ENCODE measurements at regions not wholly inside any gene's neighbourhood (a gene's known extent, or its start where the extent isn't known, plus 50 kb on each side); places are given as distances from the start of the nearest gene placed in this dataset.

DNA sequence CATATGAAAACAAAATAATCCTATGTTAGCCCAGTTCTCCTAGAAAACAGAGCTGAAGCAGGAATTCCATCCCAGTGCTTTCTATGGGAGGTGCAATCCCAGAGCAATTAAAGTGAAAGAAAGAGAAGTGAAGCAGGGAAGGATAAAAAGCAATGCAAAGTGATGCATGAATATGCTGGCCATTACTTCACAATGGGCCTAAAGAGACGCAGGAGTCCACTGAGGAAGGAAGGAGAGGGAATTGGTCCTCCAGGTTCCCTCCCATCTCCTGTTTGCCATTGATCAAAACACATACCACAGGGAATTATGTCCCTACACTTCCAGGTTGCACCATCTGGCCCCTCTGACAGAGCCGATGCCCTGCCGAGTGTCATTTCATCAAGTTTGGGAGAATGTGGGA, 392.2 kb upstream of the NFE2L3 start:
- TF ChIP-seq SPI1 (IDR thresholded peaks at IDR 0.05; ENCODE audit: low read depth, low read length) (no peak), POLR2A (IDR thresholded peaks at IDR 0.05; ENCODE audit: low read depth, low read length) (no peak), POU2F2 (IDR thresholded peaks at IDR 0.05; ENCODE audit: low read depth, low read length) (no peak), PAX5 (IDR thresholded peaks at IDR 0.05; ENCODE audit: insufficient read depth, low read length, severe bottlenecking) (no peak), TAF1 (IDR thresholded peaks at IDR 0.05; ENCODE audit: low read depth, low read length) (no peak), POLR2AphosphoS5 (IDR thresholded peaks at IDR 0.05; ENCODE audit: low read depth, low read length) (no peak)
- FAIRE-seq (no peak), DNase-seq (ENCODE audit: insufficient read length, low spot score) (no peak)

DNA sequence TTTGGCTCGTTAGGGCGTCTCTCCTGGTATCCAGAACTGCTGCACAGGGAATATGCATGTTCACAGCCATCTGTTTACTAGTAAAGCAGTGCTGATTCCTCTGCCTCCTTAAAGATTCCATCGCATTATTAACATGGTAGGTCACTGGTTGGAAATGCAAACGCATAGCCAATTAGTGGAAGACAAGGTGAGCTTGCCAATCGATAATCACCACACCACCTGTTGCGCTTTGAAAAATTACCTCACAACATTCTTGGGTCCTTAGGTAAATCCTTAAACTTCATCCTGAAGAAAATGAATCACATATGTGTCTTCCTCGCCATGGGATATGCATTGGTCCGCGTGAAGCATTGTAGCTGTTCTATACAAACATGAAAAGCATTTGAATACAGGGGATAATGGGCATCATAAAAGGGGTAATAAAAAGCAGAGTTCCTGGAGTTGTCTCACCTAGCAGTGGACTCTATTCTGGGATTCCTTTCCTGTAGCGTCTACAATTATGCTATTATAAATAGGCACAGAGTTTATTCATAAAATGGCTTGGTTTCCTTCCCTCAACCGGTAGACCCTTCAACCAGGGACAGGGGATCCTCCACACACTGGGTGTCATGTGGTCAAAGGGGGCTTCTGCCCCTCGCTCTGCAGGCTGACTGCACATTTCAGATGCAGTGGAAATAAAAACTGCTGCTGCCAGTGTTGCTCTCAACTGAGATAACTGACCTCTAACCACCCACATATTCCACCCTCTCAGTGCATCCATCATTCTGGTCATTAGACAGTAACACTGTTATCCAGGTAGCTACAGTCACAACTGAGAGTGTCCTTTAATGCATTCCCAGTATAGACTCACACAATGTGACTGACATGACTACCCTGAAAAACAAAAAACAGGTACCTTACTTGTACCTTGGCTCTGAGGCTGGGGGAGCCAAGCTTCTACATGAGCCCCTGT, 389.2 kb upstream of the NFE2L3 start:
- TF ChIP-seq POLR2A (IDR thresholded peaks at IDR 0.05; ENCODE audit: low read depth, low read length): no peak
- no peak for TF ChIP-seq TAF1 (IDR thresholded peaks at IDR 0.05; ENCODE audit: low read depth, low read length)
- no peak for TF ChIP-seq SPI1 (IDR thresholded peaks at IDR 0.05; ENCODE audit: low read depth, low read length)
- TF ChIP-seq PAX5 (IDR thresholded peaks at IDR 0.05; ENCODE audit: insufficient read depth, low read length, severe bottlenecking): no peak
- no peak for TF ChIP-seq POLR2AphosphoS5 (IDR thresholded peaks at IDR 0.05; ENCODE audit: low read depth, low read length)
- TF ChIP-seq POU2F2 (IDR thresholded peaks at IDR 0.05; ENCODE audit: low read depth, low read length): no peak
- DNase-seq (ENCODE audit: insufficient read length, low spot score): no peak
- FAIRE-seq: no peak

DNA sequence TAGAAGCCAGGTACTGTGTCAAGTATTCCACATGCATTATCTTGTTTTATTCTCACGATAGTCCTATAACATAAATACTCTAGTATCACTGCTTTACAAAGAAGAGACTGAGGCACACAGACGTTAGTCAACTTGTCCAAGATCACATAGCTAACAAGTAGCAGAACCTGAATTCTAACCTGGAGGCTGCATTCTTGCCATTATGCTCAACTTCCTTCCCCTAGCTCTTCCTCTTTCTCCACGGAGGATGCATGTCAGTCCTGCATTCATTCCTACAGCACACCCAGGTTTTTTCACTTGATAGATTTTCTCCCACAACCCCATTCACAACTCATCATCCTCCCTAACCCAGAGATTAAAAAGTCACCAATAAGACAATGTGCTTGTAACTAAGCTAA, 388.5 kb upstream of the NFE2L3 start:
- DNase-seq (ENCODE audit: insufficient read length, low spot score) (no peak), FAIRE-seq (no peak)
- TF ChIP-seq POU2F2 (IDR thresholded peaks at IDR 0.05; ENCODE audit: low read depth, low read length) (no peak), POLR2A (IDR thresholded peaks at IDR 0.05; ENCODE audit: low read depth, low read length) (no peak), POLR2AphosphoS5 (IDR thresholded peaks at IDR 0.05; ENCODE audit: low read depth, low read length) (no peak), SPI1 (IDR thresholded peaks at IDR 0.05; ENCODE audit: low read depth, low read length) (no peak), TAF1 (IDR thresholded peaks at IDR 0.05; ENCODE audit: low read depth, low read length) (no peak), PAX5 (IDR thresholded peaks at IDR 0.05; ENCODE audit: insufficient read depth, low read length, severe bottlenecking) (no peak)

DNA sequence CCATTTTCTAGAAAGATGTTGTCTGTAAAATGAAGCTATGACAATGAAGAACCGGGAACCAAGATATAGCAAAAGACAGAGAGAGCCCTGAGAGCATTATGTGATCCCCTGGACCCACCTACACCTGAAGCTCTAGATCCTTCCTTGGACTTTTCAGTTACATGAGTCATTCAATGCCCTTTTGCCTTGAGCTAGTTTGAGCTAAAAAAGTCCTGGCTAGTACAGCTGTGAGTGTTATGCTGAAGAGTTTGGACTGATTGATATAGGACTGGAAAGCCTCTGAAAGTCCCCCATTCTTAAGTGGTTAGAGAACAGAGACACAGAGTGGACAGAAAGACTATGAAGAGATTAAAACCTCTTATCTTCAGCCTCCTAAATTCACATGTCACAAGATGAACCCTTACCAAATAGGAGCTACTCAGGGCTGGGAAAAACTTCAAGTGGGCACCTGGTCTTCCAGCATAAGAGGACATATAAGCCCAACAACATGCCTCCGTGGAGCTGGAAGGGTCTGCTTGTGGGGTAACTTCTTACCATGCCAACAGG, 386.8 kb upstream of the NFE2L3 start:
- no peak for TF ChIP-seq SPI1 (IDR thresholded peaks at IDR 0.05; ENCODE audit: low read depth, low read length)
- TF ChIP-seq POLR2AphosphoS5 (IDR thresholded peaks at IDR 0.05; ENCODE audit: low read depth, low read length): no peak
- no peak for TF ChIP-seq POU2F2 (IDR thresholded peaks at IDR 0.05; ENCODE audit: low read depth, low read length)
- FAIRE-seq: no peak

DNA sequence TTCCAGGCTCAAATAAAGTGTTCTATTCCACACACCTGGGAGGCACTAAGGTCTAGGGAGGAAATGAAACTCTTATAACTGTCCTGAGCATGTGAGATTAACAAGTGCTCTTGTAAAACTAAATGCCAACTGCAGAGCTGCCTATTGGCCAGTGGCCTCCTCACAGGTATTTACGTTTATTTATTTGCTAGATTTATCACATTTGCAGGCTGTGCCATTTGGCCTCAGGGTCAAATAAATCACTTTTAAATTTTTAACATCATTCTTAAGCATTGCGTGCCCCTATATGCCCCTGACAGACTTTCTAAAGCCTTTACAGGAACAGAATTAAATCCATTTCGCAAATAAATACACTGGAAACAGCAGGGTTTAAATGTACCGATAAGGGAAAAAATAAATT, 381.8 kb upstream of the NFE2L3 start:
- FAIRE-seq: no peak

More for the DNA sequence above, 386.8 kb upstream of the NFE2L3 start:
- DNase-seq (ENCODE audit: insufficient read length, low spot score): no peak

DNA sequence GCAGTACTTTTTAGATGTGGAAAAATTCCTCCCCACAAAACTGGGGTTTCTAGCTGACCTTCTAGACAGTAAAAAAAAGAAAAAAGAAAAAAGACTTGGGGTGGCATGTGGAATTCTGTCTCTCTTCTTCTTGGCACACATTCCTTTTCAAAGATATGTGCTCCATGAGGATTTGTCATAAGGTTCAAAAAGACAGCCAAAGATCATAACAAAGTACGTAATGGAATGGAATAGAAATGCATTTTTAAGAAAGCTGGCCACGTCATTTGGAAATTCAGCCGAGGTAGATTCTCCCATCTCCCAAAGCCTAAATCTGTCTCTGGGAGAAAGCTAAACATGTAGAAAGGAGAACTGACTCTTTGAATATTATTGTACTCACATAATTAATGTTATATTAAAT, 381.3 kb upstream of the NFE2L3 start:
- FAIRE-seq (no peak), DNase-seq (ENCODE audit: insufficient read length, low spot score) (no peak)
- no peak for TF ChIP-seq SPI1 (IDR thresholded peaks at IDR 0.05; ENCODE audit: low read depth, low read length)
- TF ChIP-seq POLR2AphosphoS5 (IDR thresholded peaks at IDR 0.05; ENCODE audit: low read depth, low read length): no peak
- no peak for TF ChIP-seq TAF1 (IDR thresholded peaks at IDR 0.05; ENCODE audit: low read depth, low read length)
- TF ChIP-seq POLR2A (IDR thresholded peaks at IDR 0.05; ENCODE audit: low read depth, low read length): no peak
- no peak for TF ChIP-seq PAX5 (IDR thresholded peaks at IDR 0.05; ENCODE audit: insufficient read depth, low read length, severe bottlenecking)
- TF ChIP-seq POU2F2 (IDR thresholded peaks at IDR 0.05; ENCODE audit: low read depth, low read length): no peak

More for the DNA sequence above, 381.8 kb upstream of the NFE2L3 start:
- TF ChIP-seq TAF1 (IDR thresholded peaks at IDR 0.05; ENCODE audit: low read depth, low read length) (no peak), POLR2A (IDR thresholded peaks at IDR 0.05; ENCODE audit: low read depth, low read length) (no peak), SPI1 (IDR thresholded peaks at IDR 0.05; ENCODE audit: low read depth, low read length) (no peak), POU2F2 (IDR thresholded peaks at IDR 0.05; ENCODE audit: low read depth, low read length) (no peak), POLR2AphosphoS5 (IDR thresholded peaks at IDR 0.05; ENCODE audit: low read depth, low read length) (no peak), PAX5 (IDR thresholded peaks at IDR 0.05; ENCODE audit: insufficient read depth, low read length, severe bottlenecking) (no peak)
- no peak for DNase-seq (ENCODE audit: insufficient read length, low spot score)

DNA sequence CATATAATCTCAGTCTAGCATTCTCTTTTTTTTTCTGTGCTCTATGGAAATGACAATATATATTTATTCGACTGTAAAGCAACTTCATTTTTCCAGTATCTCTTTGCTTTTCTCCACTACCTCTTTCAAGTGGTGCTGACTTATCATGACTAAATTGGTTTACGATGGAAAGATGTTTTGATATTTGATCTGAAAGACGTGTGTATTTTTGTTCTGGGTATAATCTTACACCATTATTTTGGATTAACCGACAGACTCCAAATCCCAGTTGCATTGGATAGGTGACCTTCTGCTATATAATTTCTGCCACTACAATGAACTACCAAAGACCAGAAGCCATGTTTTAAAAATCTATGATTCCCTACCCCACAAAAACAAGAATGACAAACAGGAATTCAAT, 380.5 kb upstream of the NFE2L3 start:
- no peak for TF ChIP-seq POU2F2 (IDR thresholded peaks at IDR 0.05; ENCODE audit: low read depth, low read length)
- TF ChIP-seq POLR2AphosphoS5 (IDR thresholded peaks at IDR 0.05; ENCODE audit: low read depth, low read length): no peak
- no peak for TF ChIP-seq POLR2A (IDR thresholded peaks at IDR 0.05; ENCODE audit: low read depth, low read length)
- no peak for TF ChIP-seq TAF1 (IDR thresholded peaks at IDR 0.05; ENCODE audit: low read depth, low read length)
- no peak for TF ChIP-seq PAX5 (IDR thresholded peaks at IDR 0.05; ENCODE audit: insufficient read depth, low read length, severe bottlenecking)
- TF ChIP-seq SPI1 (IDR thresholded peaks at IDR 0.05; ENCODE audit: low read depth, low read length): no peak
- FAIRE-seq (no peak), DNase-seq (ENCODE audit: insufficient read length, low spot score) (no peak)

DNA sequence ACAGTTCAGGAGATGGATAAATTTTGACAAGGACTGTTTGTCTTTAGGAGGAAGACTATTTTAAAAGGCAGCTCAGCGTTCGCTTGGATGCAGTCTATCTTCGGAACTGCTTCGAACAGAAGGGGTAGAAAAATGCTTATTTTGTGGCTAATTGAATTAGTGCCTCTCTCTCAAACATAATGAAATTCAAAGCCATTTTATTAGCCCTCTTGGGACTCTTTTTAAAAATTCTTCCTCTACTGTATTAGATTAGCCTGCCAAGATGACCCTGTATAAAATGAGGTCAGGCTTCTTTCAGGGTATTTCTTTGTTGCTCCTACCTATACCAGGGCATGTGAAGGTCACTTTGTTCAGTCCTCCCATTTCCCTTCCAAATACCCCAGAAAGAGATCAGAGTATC, 379.2 kb upstream of the NFE2L3 start:
- DNase-seq (ENCODE audit: insufficient read length, low spot score) (no peak), FAIRE-seq (no peak)
- no peak for TF ChIP-seq PAX5 (IDR thresholded peaks at IDR 0.05; ENCODE audit: insufficient read depth, low read length, severe bottlenecking)
- TF ChIP-seq POLR2AphosphoS5 (IDR thresholded peaks at IDR 0.05; ENCODE audit: low read depth, low read length): no peak
- TF ChIP-seq POU2F2 (IDR thresholded peaks at IDR 0.05; ENCODE audit: low read depth, low read length): no peak
- TF ChIP-seq TAF1 (IDR thresholded peaks at IDR 0.05; ENCODE audit: low read depth, low read length): no peak
- no peak for TF ChIP-seq POLR2A (IDR thresholded peaks at IDR 0.05; ENCODE audit: low read depth, low read length)
- TF ChIP-seq SPI1 (IDR thresholded peaks at IDR 0.05; ENCODE audit: low read depth, low read length): no peak

DNA sequence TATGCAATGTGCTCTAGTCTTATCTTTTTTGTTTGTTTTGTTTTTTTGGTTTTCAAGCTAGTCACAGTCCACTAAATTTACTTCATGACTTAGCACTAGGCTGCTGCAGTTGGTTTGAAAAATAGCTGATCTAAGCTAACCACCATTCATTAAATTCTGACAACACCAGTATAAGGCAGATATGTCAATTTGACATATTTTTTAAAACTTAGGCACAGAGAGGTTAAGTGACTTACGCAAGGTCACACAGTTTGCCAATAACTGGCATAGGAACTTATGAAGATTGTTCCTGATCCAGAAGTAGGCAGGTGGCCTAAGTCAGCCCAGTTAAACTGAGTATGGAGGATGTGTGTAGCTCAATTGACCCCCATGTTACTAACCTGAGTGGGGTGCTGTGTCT, 377.3 kb upstream of the NFE2L3 start:
- DNase-seq (ENCODE audit: insufficient read length, low spot score): no peak
- TF ChIP-seq SPI1 (IDR thresholded peaks at IDR 0.05; ENCODE audit: low read depth, low read length): no peak
- TF ChIP-seq POU2F2 (IDR thresholded peaks at IDR 0.05; ENCODE audit: low read depth, low read length): no peak
- no peak for TF ChIP-seq POLR2A (IDR thresholded peaks at IDR 0.05; ENCODE audit: low read depth, low read length)
- TF ChIP-seq PAX5 (IDR thresholded peaks at IDR 0.05; ENCODE audit: insufficient read depth, low read length, severe bottlenecking): no peak
- no peak for TF ChIP-seq POLR2AphosphoS5 (IDR thresholded peaks at IDR 0.05; ENCODE audit: low read depth, low read length)
- TF ChIP-seq TAF1 (IDR thresholded peaks at IDR 0.05; ENCODE audit: low read depth, low read length): no peak
- no peak for FAIRE-seq
